OCI-LY7 (cell line): ENCODE measurements at regions not wholly inside any gene's neighbourhood (a gene's known extent, or its start where the extent isn't known, plus 50 kb on each side); places are given as distances from the start of the nearest gene placed in this dataset.

ENCODE experiments used
- BruUV-seq: library from RNA; stranded (reverse); fragments of 400-500 nt; replicated peaks from 2 replicates; lab custom pipeline; 2021; lab: Mats Ljungman, UMichigan
- CTCF ChIA-PET: fragments of 300-600 bp; sonication (Branson Sonifier 250); formaldehyde crosslinking; loops from one replicate; lab custom pipeline; 2022; ENCODE audit warnings: antibody characterized with exemption; ENCODE audit not compliant: unreplicated experiment; lab: Charles Lee
- POLR2A ChIA-PET: fragments of 300-600 bp; sonication (Branson Sonifier 250); formaldehyde crosslinking; loops from one replicate; lab custom pipeline; 2022; ENCODE audit warnings: antibody characterized with exemption; lab: Charles Lee
- DNase-seq: peaks from one replicate; pipeline ENCODE4 v3.0.0-alpha.2; 2015; ENCODE audit warnings: low spot score
- H2AFZ ChIP-seq: fragments of 200-600 bp; sonication (generic), shearing (Covaris generic); 2 replicates; pipeline ENCODE4 v1.6.1; 2014; ENCODE audit warnings: mild to moderate bottlenecking, antibody characterized with exemption, low read length, moderate library complexity
- H3K27ac ChIP-seq: fragments of 200-600 bp; sonication (generic); 2 replicates; pipeline ENCODE4 v1.5.1; 2014; ENCODE audit warnings: mixed run types, low read depth, mild to moderate bottlenecking, moderate library complexity, low read length, inconsistent platforms; ENCODE audit not compliant: poor library complexity, severe bottlenecking
- H3K36me3 ChIP-seq: fragments of 200-600 bp; sonication (generic); 2 replicates; pipeline ENCODE4 v1.6.1; 2014; ENCODE audit warnings: mild to moderate bottlenecking, antibody characterized with exemption, low read length, moderate library complexity, mixed read lengths; ENCODE audit not compliant: insufficient read depth
- H3K4me1 ChIP-seq: fragments of 200-600 bp; sonication (generic); 2 replicates; pipeline ENCODE4 v1.5.1; 2014; ENCODE audit warnings: mild to moderate bottlenecking, low read length; ENCODE audit not compliant: insufficient read depth, poor library complexity, severe bottlenecking
- H3K4me2 ChIP-seq: fragments of 200-600 bp; sonication (generic); 2 replicates; pipeline ENCODE4 v1.6.1; 2014; ENCODE audit warnings: mild to moderate bottlenecking, low read length
- H3K4me3 ChIP-seq: fragments of 200-600 bp; sonication (generic); 2 replicates; pipeline ENCODE4 v1.5.1; 2014; ENCODE audit warnings: mild to moderate bottlenecking, low read depth, low read length; ENCODE audit not compliant: poor library complexity, severe bottlenecking
- H3K79me2 ChIP-seq: fragments of 200-600 bp; sonication (generic); 2 replicates; pipeline ENCODE4 v1.6.1; 2016; ENCODE audit warnings: low read depth, mild to moderate bottlenecking, low read length, moderate library complexity, mixed read lengths; ENCODE audit not compliant: insufficient read depth
- H3K9me2 ChIP-seq: fragments of 200-600 bp; sonication (generic); 2 replicates; pipeline ENCODE4 v1.6.1; 2016; ENCODE audit warnings: mild to moderate bottlenecking, low read length, mixed read lengths; ENCODE audit not compliant: insufficient read depth
- H3K9me3 ChIP-seq: fragments of 200-600 bp; sonication (generic); 2 replicates; pipeline ENCODE4 v1.6.1; 2014; ENCODE audit warnings: mild to moderate bottlenecking, mixed run types, low read length, mixed read lengths
- H4K20me1 ChIP-seq: fragments of 200-600 bp; sonication (generic); 2 replicates; pipeline ENCODE4 v1.6.1; 2014; ENCODE audit warnings: mild to moderate bottlenecking, antibody characterized with exemption, low read length, moderate library complexity, mixed read lengths; ENCODE audit not compliant: insufficient read depth
- EZH2phosphoT487 ChIP-seq: fragments of 200-600 bp; sonication (generic); IDR thresholded peaks from 2 replicates; pipeline ENCODE4 v1.6.1; 2018; ENCODE audit warnings: low read depth, borderline replicate concordance, mild to moderate bottlenecking, mixed run types, antibody characterized with exemption, low read length, moderate library complexity, mixed read lengths
- intact Hi-C: fragments of 100-400 bp; cut with micrococcal nuclease; formaldehyde crosslinking; loops from one replicate; pipeline ENCODE4 v1.10.0; 2022; ENCODE audit not compliant: unreplicated experiment
- TF ChIP-seq, protein P1 (sequence below): fragments of 200-600 bp; sonication (generic); conservative IDR thresholded peaks from 2 replicates; pipeline ENCODE4 v1.5.1; 2014; ENCODE audit warnings: mild to moderate bottlenecking, antibody characterized with exemption, low read length, moderate library complexity, mixed read lengths

DNA sequence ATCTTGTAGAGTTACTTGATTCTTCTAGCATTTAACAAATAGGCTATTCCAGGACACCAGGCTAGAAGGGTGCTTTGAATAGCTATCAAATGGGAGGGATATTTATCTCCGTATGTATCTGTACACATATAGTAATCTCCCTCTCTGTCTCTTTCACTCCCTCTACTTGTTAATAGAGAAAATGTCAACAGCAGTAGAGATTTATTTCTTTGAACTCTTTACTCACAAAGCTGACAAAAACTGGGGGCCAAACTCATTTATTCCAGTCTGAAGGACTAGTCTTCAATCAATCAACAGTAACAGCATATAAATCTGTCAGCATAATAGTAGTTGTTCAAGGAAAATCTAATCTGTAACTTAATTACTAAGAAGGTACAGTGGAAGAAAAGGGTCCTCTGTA, 78.2 kb upstream of the FER start:
- Histone ChIP-seq H3K4me2 (no peak overlapping the region), H3K27ac (no peak overlapping the region), H2AFZ (no peak overlapping the region), H3K9me3 (no peaks in the 10 kb centered on the region), H3K4me3 (no peak overlapping the region), H3K79me2 (no peaks in the 10 kb centered on the region), H3K4me1 (no peaks in the 10 kb centered on the region), H3K9me2 (no peaks in the 10 kb centered on the region), H4K20me1 (no peaks in the 10 kb centered on the region), H3K36me3 (no peaks in the 10 kb centered on the region)
- intact Hi-C loops: no loop called here
- no peak for DNase-seq
- BruUV-seq: no TSS peak
- POLR2A ChIA-PET: no interaction called here
- TF ChIP-seq, protein P1, sequence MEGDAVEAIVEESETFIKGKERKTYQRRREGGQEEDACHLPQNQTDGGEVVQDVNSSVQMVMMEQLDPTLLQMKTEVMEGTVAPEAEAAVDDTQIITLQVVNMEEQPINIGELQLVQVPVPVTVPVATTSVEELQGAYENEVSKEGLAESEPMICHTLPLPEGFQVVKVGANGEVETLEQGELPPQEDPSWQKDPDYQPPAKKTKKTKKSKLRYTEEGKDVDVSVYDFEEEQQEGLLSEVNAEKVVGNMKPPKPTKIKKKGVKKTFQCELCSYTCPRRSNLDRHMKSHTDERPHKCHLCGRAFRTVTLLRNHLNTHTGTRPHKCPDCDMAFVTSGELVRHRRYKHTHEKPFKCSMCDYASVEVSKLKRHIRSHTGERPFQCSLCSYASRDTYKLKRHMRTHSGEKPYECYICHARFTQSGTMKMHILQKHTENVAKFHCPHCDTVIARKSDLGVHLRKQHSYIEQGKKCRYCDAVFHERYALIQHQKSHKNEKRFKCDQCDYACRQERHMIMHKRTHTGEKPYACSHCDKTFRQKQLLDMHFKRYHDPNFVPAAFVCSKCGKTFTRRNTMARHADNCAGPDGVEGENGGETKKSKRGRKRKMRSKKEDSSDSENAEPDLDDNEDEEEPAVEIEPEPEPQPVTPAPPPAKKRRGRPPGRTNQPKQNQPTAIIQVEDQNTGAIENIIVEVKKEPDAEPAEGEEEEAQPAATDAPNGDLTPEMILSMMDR: no peak
- no peak for TF ChIP-seq EZH2phosphoT487
- CTCF ChIA-PET: no interaction called here

DNA sequence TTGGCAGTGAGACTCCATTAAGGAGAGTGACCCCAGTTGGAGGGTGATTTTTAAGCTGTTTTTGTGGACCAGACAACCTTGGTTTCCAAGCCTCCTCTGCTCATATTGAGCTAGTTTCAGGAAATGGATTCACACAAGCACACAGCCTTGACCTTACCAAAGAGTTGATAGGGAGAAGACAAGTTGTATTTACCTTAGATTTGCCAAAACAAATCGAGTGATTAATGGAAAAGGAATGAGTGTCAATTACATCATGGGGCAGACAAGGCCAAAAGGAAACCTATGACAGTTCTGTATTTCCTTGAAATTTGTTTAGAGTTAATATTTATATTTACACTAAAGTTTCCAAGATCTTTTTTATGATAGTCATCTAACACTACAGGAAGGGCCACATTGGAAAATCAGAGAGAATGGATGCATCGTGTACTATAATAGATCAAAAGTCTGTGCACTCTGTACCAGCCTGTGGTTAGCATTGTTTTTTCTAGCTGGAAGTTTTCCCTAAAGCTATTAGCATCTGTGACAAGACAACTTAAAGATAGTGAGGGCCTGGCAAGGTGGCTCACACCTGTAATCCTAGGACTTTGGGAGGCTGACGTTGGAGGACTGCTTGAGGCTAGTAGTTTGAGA, 86.0 kb upstream of the FER start:
- Histone ChIP-seq H3K36me3 (no peaks in the 10 kb centered on the region), H3K4me3 (no peak overlapping the region), H4K20me1 (no peaks in the 10 kb centered on the region), H3K27ac (no peak overlapping the region), H2AFZ (no peak overlapping the region), H3K4me1 (no peaks in the 10 kb centered on the region), H3K9me3 (no peaks in the 10 kb centered on the region), H3K79me2 (no peaks in the 10 kb centered on the region), H3K9me2 (no peaks in the 10 kb centered on the region), H3K4me2 (no peak overlapping the region)
- DNase-seq: no peak
- ChIA-PET POLR2A (no interaction called here), CTCF (no interaction called here)
- intact Hi-C loops: no loop called here
- no TSS peak for BruUV-seq
- no peak for TF ChIP-seq EZH2phosphoT487
- TF ChIP-seq, protein P1: no peak

DNA sequence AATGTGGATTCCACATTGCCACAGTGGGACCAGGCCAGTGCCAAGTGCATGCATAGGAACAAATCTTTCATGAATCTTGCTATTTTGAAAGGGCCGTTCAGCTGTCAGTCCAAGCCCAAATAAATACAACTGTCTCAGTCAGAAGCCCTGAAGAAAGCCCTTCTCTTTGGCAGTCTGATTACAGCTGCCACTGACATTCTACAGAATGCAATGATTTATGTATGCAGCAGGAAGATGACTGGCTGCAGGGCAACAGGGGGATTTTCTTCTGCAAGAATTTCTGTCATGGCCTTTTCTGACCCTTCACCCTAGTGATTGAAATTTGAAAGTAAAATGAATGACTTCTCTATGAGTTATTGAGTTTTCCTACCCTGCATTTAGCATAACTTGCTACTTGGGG, 86.7 kb upstream of the FER start:
- TF ChIP-seq EZH2phosphoT487: no peak
- TF ChIP-seq, protein P1: no peak
- H3K9me3 ChIP-seq: no peaks in the 10 kb centered on the region
- H3K9me2 ChIP-seq: no peaks in the 10 kb centered on the region
- H3K79me2 ChIP-seq: no peaks in the 10 kb centered on the region
- CTCF ChIA-PET: no interaction called here
- BruUV-seq: no TSS peak
- no peaks in the 10 kb centered on the region for H4K20me1 ChIP-seq
- no peak overlapping the region for H2AFZ ChIP-seq
- no peaks in the 10 kb centered on the region for H3K4me1 ChIP-seq
- no peaks in the 10 kb centered on the region for H3K36me3 ChIP-seq
- H3K27ac ChIP-seq: no peak overlapping the region
- DNase-seq: no peak
- H3K4me3 ChIP-seq: no peak overlapping the region
- POLR2A ChIA-PET: no interaction called here
- intact Hi-C loops: no loop called here
- no peak overlapping the region for H3K4me2 ChIP-seq
